SK-N-SH (cell line): ENCODE measurements at regions not wholly inside any gene's neighbourhood (a gene's known extent, or its start where the extent isn't known, plus 50 kb on each side); places are given as distances from the start of the nearest gene placed in this dataset.

Source experiments
- CTCF ChIA-PET: fragments of 300-600, 350-600 bp; formaldehyde crosslinking; extraction: SDS; loops from one replicate; lab custom pipeline; 2021; lab: Yijun Ruan, JAX
- POLR2A ChIA-PET: fragments of 350-600 bp; sonication (Branson Sonifier 250); formaldehyde crosslinking; extraction: SDS; loops from one replicate; lab custom pipeline; 2020; ENCODE audit warnings: antibody characterized with exemption, inconsistent platforms; lab: Yijun Ruan, JAX
- DNase-seq: peaks from one replicate; pipeline ENCODE4 v3.0.0; 2012
- H2AFZ ChIP-seq: fragments of 200-600 bp; sonication (generic); 2 replicates; pipeline ENCODE4 v1.8.1; 2016; ENCODE audit warnings: antibody characterized with exemption, mild to moderate bottlenecking, low read depth
- H3F3A ChIP-seq: fragments of 200-600 bp; sonication (generic); replicated peaks from 2 replicates; pipeline ENCODE3; 2016; ENCODE audit warnings: antibody characterized with exemption, mild to moderate bottlenecking; ENCODE audit not compliant: insufficient read depth
- H3K27ac ChIP-seq, 2 experiments: fragments of 200-500 bp in 1 of 2; fragments of 200-600 bp in 1 of 2; sonication (Bioruptor generic) in 1 of 2; sonication (generic), shearing (Covaris generic) in 1 of 2; 2 replicates each; pipeline versions ENCODE4 v1.5.1 to v1.6.1; 2014 to 2016; ENCODE audit warnings: low read depth in 2 of 2, inconsistent platforms in 1 of 2, low read length in 1 of 2, mild to moderate bottlenecking in 1 of 2, mixed read lengths in 1 of 2
- H3K27me3 ChIP-seq: fragments of 200-600 bp; sonication (generic), shearing (Covaris generic); 2 replicates; pipeline ENCODE4 v1.6.1; 2016; ENCODE audit warnings: mixed run types; ENCODE audit not compliant: insufficient read depth
- H3K36me3 ChIP-seq, 2 experiments: fragments of 200-500 bp in 1 of 2; fragments of 200-600 bp in 1 of 2; sonication (Bioruptor generic) in 1 of 2; sonication (generic) in 1 of 2; replicated peaks in 1 of 2; 2 replicates each; pipeline versions ENCODE3 to v1.5.1; 2014 to 2016; ENCODE audit warnings: low read length in 1 of 2, mild to moderate bottlenecking in 1 of 2; ENCODE audit not compliant: insufficient read depth in 2 of 2, control insufficient read depth in 1 of 2
- H3K4me1 ChIP-seq, 2 experiments: fragments of 200-500 bp in 1 of 2; fragments of 200-600 bp in 1 of 2; sonication (Bioruptor generic) in 1 of 2; sonication (generic), shearing (Covaris generic) in 1 of 2; 2 replicates each; pipeline versions ENCODE4 v1.5.1 to v1.6.1; 2014 to 2016; ENCODE audit warnings: low read depth in 1 of 2, low read length in 1 of 2, mixed run types in 1 of 2; ENCODE audit not compliant: insufficient read depth in 2 of 2, control insufficient read depth in 1 of 2
- H3K4me2 ChIP-seq: fragments of 200-600 bp; sonication (generic), shearing (Covaris generic); 2 replicates; pipeline ENCODE4 v1.6.1; 2017; ENCODE audit warnings: mixed run types
- H3K4me3 ChIP-seq, 2 experiments: fragments of 200-500 bp in 1 of 2; fragments of 200-600 bp in 1 of 2; sonication (Bioruptor generic) in 1 of 2; sonication (generic), shearing (Covaris generic) in 1 of 2; 2 replicates each; pipeline versions ENCODE4 v1.5.1 to v1.8.1; 2014 to 2016; ENCODE audit warnings: low read depth in 2 of 2, inconsistent platforms in 1 of 2, low read length in 1 of 2, mild to moderate bottlenecking in 1 of 2, mixed read lengths in 1 of 2, moderate library complexity in 1 of 2
- H3K79me2 ChIP-seq: fragments of 200-600 bp; sonication (generic); 2 replicates; pipeline ENCODE4 v1.8.1; 2017; ENCODE audit warnings: mild to moderate bottlenecking; ENCODE audit not compliant: insufficient read depth
- H3K9ac ChIP-seq: fragments of 200-600 bp; sonication (generic); 2 replicates; pipeline ENCODE4 v1.6.1; 2017; ENCODE audit warnings: mixed run types
- H3K9me2 ChIP-seq: fragments of 200-600 bp; sonication (generic); 2 replicates; pipeline ENCODE4 v1.6.1; 2017; ENCODE audit warnings: mixed run types
- H3K9me3 ChIP-seq: fragments of 200-600 bp; sonication (generic); 2 replicates; pipeline ENCODE4 v1.6.1; 2017; ENCODE audit warnings: mixed run types, mild to moderate bottlenecking, moderate library complexity
- H4K20me1 ChIP-seq: fragments of 200-600 bp; sonication (generic); 2 replicates; pipeline ENCODE4 v1.6.1; 2017; ENCODE audit warnings: mild to moderate bottlenecking, mixed run types; ENCODE audit not compliant: insufficient read depth
- CHD2 ChIP-seq: fragments of 150-350 bp; IDR thresholded peaks from 2 replicates; pipeline ENCODE4 v1.6.1; 2018; ENCODE audit warnings: low read length; ENCODE audit not compliant: partially characterized antibody
- EZH2phosphoT487 ChIP-seq: fragments of 200-600 bp; sonication (generic); IDR thresholded peaks from 2 replicates; pipeline ENCODE4 v1.6.1; 2017; ENCODE audit warnings: low read depth, mixed run types, mild to moderate bottlenecking, antibody characterized with exemption, moderate library complexity, borderline replicate concordance
- FOSL2 ChIP-seq: IDR thresholded peaks from 2 replicates; pipeline ENCODE4 v1.4.0; 2012; ENCODE audit warnings: low read depth, mild to moderate bottlenecking, moderate library complexity, borderline replicate concordance
- GABPA ChIP-seq: IDR thresholded peaks from 2 replicates; pipeline ENCODE4 v1.4.0; 2012; ENCODE audit warnings: low read depth, mild to moderate bottlenecking
- MXI1 ChIP-seq: IDR thresholded peaks from 2 replicates; pipeline ENCODE4 v1.6.1; 2012; ENCODE audit warnings: mild to moderate bottlenecking, low read depth, low read length, improper control_type of control experiment
- NFIC ChIP-seq: IDR thresholded peaks from 2 replicates; pipeline ENCODE4 v1.4.0; 2012; ENCODE audit warnings: borderline replicate concordance
- RCOR1 ChIP-seq: fragments of 150-350 bp; IDR thresholded peaks from 2 replicates; pipeline ENCODE4 v1.6.1; 2017; ENCODE audit warnings: antibody characterized with exemption, low read length
- RFX5 ChIP-seq: IDR thresholded peaks from 2 replicates; pipeline ENCODE4 v1.6.1; 2012; ENCODE audit warnings: mild to moderate bottlenecking, improper control_type of control experiment, low read length
- SIN3A ChIP-seq: IDR thresholded peaks from 2 replicates; pipeline ENCODE4 v1.6.1; 2012; ENCODE audit warnings: low read depth, mild to moderate bottlenecking, low read length, moderate library complexity, borderline replicate concordance
- TAF1 ChIP-seq: IDR thresholded peaks from 2 replicates; pipeline ENCODE4 v1.6.1; 2012; ENCODE audit warnings: low read depth, mild to moderate bottlenecking, low read length, moderate library complexity, borderline replicate concordance
- TCF12 ChIP-seq: IDR thresholded peaks from 2 replicates; pipeline ENCODE4 v1.4.0; 2012
- YY1 ChIP-seq: IDR thresholded peaks from 2 replicates; pipeline ENCODE4 v1.4.0; 2012; ENCODE audit warnings: low read depth, mild to moderate bottlenecking
- WGBS: methylation state at CpG from one replicate; pipeline ENCODE4 v1.1.6; 2017; ENCODE audit warnings: low lambda C conversion rate; 5-methylcytosine and 5-hydroxymethylcytosine counted together
- TF ChIP-seq, protein P1 (sequence below): IDR thresholded peaks from 2 replicates; pipeline ENCODE4 v1.4.0; 2012; ENCODE audit warnings: low read depth
- TF ChIP-seq, protein P2 (sequence below): IDR thresholded peaks from 2 replicates; pipeline ENCODE4 v1.4.0; 2012; ENCODE audit warnings: low read depth, borderline replicate concordance
- TF ChIP-seq, protein P3 (sequence below): fragments of 200-600 bp; sonication (generic); IDR thresholded peaks from 2 replicates; pipeline ENCODE4 v1.6.1; 2017; ENCODE audit warnings: antibody characterized with exemption, mild to moderate bottlenecking, moderate library complexity
- TF ChIP-seq, protein P4 (sequence below): IDR thresholded peaks from 2 replicates; pipeline ENCODE4 v1.6.1; 2012; ENCODE audit warnings: mild to moderate bottlenecking, low read depth, low read length, moderate library complexity
- TF ChIP-seq, protein P5 (sequence below): IDR thresholded peaks from 2 replicates; pipeline ENCODE4; 2012
- TF ChIP-seq, protein P6 (sequence below): fragments of 150-350 bp; IDR thresholded peaks from 2 replicates; pipeline ENCODE4 v1.6.1; 2016; ENCODE audit warnings: mild to moderate bottlenecking, low read depth, low read length

DNA sequence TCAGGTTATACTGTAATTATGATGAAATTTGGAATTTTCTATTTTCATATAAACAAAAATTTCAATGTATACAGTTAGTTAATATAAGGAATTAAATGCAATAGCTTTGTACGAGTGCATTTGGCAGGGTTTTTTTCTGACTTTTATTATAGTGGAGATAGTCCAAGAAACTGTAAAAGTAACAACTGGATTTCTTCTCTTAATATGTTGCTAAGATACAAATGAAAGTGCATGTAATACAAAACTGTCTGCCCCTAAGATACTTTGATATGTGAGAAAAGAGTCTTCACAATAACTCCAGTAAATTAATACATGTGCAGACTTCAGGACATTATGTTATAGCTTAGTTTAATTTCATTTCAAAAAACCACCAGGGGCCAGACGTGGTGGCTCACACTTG, 721.4 kb downstream of the CBLN4 start:
- H3K27ac ChIP-seq = no peak overlapping the region
- 18% methylated on average over 2 of the region's 2 CpGs for WGBS
- CTCF ChIA-PET = no interaction called here

DNA sequence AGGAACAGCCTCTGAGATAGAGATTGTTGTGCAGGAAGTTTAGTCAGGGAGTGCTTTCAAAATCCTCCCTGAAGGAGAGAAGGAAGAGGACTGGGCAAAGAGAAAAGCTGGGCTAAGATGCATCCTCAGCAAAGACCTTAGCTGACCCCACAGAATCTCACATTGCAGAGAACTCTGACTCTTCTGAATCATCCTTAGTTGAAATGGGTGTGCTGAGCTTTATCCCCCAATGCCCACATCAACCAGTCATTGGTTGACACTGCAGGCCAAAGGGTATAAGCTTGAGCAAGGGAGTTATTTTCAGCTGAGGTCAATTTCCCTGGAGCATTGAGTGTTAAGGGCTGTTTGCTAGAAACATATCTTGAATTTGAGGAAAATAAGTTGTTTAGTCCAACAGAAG, 732.2 kb downstream of the CBLN4 start:
- Histone ChIP-seq H3K79me2 (no peaks in the 10 kb centered on the region), H3K27me3 (no peaks in the 10 kb centered on the region), H3K9me2 (no peaks in the 10 kb centered on the region), H4K20me1 (no peaks in the 10 kb centered on the region), H3K9ac (no peak overlapping the region), H3K36me3 (no peaks in the 10 kb centered on the region), H3K4me1 (no peaks in the 10 kb centered on the region), H3K27ac (no peak overlapping the region), H2AFZ (no peak overlapping the region), H3K4me2 (no peak overlapping the region), H3F3A (no peaks in the 10 kb centered on the region), H3K9me3 (no peaks in the 10 kb centered on the region), H3K4me3 (no peak overlapping the region)
- ChIA-PET CTCF (no interaction called here), POLR2A (no interaction called here)
- no peak for DNase-seq
- no peak for TF ChIP-seq FOSL2
- TF ChIP-seq YY1 = no peak
- TF ChIP-seq CHD2 = no peak
- no peak for TF ChIP-seq MXI1
- TF ChIP-seq, protein P1, sequence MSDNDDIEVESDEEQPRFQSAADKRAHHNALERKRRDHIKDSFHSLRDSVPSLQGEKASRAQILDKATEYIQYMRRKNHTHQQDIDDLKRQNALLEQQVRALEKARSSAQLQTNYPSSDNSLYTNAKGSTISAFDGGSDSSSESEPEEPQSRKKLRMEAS = no peak
- no peak for TF ChIP-seq RCOR1
- TF ChIP-seq, protein P2, sequence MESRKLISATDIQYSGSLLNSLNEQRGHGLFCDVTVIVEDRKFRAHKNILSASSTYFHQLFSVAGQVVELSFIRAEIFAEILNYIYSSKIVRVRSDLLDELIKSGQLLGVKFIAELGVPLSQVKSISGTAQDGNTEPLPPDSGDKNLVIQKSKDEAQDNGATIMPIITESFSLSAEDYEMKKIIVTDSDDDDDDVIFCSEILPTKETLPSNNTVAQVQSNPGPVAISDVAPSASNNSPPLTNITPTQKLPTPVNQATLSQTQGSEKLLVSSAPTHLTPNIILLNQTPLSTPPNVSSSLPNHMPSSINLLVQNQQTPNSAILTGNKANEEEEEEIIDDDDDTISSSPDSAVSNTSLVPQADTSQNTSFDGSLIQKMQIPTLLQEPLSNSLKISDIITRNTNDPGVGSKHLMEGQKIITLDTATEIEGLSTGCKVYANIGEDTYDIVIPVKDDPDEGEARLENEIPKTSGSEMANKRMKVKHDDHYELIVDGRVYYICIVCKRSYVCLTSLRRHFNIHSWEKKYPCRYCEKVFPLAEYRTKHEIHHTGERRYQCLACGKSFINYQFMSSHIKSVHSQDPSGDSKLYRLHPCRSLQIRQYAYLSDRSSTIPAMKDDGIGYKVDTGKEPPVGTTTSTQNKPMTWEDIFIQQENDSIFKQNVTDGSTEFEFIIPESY = no peak
- no peak for TF ChIP-seq SIN3A
- TF ChIP-seq, protein P3, sequence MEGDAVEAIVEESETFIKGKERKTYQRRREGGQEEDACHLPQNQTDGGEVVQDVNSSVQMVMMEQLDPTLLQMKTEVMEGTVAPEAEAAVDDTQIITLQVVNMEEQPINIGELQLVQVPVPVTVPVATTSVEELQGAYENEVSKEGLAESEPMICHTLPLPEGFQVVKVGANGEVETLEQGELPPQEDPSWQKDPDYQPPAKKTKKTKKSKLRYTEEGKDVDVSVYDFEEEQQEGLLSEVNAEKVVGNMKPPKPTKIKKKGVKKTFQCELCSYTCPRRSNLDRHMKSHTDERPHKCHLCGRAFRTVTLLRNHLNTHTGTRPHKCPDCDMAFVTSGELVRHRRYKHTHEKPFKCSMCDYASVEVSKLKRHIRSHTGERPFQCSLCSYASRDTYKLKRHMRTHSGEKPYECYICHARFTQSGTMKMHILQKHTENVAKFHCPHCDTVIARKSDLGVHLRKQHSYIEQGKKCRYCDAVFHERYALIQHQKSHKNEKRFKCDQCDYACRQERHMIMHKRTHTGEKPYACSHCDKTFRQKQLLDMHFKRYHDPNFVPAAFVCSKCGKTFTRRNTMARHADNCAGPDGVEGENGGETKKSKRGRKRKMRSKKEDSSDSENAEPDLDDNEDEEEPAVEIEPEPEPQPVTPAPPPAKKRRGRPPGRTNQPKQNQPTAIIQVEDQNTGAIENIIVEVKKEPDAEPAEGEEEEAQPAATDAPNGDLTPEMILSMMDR = no peak

More for the DNA sequence above, 721.4 kb downstream of the CBLN4 start:
- Histone ChIP-seq H3K4me3 (no peak overlapping the region), H3K4me2 (no peak overlapping the region), H3K27me3 (no peaks in the 10 kb centered on the region), H3K9me2 (no peaks in the 10 kb centered on the region; the same call in 1 of the 2 replicates), H3K9ac (no peak overlapping the region), H4K20me1 (no peaks in the 10 kb centered on the region), H3F3A (no peaks in the 10 kb centered on the region), H3K36me3 (no peaks in the 10 kb centered on the region), H3K79me2 (no peaks in the 10 kb centered on the region), H3K4me1 (no peaks in the 10 kb centered on the region), H2AFZ (no peak overlapping the region), H3K9me3 (no peaks in the 10 kb centered on the region)
- no peak for DNase-seq
- no peak for TF ChIP-seq NFIC
- no peak for TF ChIP-seq RFX5
- no peak for TF ChIP-seq YY1
- TF ChIP-seq TCF12 = no peak
- TF ChIP-seq, protein P4, sequence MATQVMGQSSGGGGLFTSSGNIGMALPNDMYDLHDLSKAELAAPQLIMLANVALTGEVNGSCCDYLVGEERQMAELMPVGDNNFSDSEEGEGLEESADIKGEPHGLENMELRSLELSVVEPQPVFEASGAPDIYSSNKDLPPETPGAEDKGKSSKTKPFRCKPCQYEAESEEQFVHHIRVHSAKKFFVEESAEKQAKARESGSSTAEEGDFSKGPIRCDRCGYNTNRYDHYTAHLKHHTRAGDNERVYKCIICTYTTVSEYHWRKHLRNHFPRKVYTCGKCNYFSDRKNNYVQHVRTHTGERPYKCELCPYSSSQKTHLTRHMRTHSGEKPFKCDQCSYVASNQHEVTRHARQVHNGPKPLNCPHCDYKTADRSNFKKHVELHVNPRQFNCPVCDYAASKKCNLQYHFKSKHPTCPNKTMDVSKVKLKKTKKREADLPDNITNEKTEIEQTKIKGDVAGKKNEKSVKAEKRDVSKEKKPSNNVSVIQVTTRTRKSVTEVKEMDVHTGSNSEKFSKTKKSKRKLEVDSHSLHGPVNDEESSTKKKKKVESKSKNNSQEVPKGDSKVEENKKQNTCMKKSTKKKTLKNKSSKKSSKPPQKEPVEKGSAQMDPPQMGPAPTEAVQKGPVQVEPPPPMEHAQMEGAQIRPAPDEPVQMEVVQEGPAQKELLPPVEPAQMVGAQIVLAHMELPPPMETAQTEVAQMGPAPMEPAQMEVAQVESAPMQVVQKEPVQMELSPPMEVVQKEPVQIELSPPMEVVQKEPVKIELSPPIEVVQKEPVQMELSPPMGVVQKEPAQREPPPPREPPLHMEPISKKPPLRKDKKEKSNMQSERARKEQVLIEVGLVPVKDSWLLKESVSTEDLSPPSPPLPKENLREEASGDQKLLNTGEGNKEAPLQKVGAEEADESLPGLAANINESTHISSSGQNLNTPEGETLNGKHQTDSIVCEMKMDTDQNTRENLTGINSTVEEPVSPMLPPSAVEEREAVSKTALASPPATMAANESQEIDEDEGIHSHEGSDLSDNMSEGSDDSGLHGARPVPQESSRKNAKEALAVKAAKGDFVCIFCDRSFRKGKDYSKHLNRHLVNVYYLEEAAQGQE = no peak
- TF ChIP-seq TAF1 = no peak
- no peak for TF ChIP-seq GABPA
- TF ChIP-seq, protein P5, sequence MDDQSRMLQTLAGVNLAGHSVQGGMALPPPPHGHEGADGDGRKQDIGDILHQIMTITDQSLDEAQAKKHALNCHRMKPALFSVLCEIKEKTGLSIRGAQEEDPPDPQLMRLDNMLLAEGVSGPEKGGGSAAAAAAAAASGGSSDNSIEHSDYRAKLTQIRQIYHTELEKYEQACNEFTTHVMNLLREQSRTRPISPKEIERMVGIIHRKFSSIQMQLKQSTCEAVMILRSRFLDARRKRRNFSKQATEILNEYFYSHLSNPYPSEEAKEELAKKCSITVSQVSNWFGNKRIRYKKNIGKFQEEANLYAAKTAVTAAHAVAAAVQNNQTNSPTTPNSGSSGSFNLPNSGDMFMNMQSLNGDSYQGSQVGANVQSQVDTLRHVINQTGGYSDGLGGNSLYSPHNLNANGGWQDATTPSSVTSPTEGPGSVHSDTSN = no peak
- no peak for TF ChIP-seq EZH2phosphoT487
- TF ChIP-seq, protein P6, sequence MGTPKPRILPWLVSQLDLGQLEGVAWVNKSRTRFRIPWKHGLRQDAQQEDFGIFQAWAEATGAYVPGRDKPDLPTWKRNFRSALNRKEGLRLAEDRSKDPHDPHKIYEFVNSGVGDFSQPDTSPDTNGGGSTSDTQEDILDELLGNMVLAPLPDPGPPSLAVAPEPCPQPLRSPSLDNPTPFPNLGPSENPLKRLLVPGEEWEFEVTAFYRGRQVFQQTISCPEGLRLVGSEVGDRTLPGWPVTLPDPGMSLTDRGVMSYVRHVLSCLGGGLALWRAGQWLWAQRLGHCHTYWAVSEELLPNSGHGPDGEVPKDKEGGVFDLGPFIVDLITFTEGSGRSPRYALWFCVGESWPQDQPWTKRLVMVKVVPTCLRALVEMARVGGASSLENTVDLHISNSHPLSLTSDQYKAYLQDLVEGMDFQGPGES = no peak
- POLR2A ChIA-PET = no interaction called here
